GM12878 (cell line): ENCODE measurements at regions not wholly inside any gene's neighbourhood (a gene's known extent, or its start where the extent isn't known, plus 50 kb on each side); places are given as distances from the start of the nearest gene placed in this dataset.

Experiments used
- ASH2L ChIP-seq: fragments of 300-600, 200-600 bp; sonication (generic); IDR thresholded peaks from 2 replicates; pipeline ENCODE4 v1.6.1; 2017; ENCODE audit warnings: low read depth, mild to moderate bottlenecking, borderline replicate concordance
- BACH1 ChIP-seq: fragments of 450-650 bp; IDR thresholded peaks from 2 replicates; pipeline ENCODE4 v1.6.1; 2017; ENCODE audit warnings: mild to moderate bottlenecking, borderline replicate concordance
- BCL11A ChIP-seq: IDR thresholded peaks from 2 replicates; pipeline ENCODE4 v1.6.1; 2011; ENCODE audit warnings: low read depth, low read length
- BHLHE40 ChIP-seq, 2 experiments: fragments of 450-650 bp in 1 of 2; IDR thresholded peaks; 2 replicates each; pipeline ENCODE4 v1.6.1; 2011 to 2017; ENCODE audit warnings: low read depth in 2 of 2, borderline replicate concordance in 1 of 2, improper control_type of control experiment in 1 of 2, low read length in 1 of 2, mild to moderate bottlenecking in 1 of 2
- JUND ChIP-seq: IDR thresholded peaks from 2 replicates; pipeline ENCODE4 v1.6.1; 2012; ENCODE audit warnings: low read depth, mild to moderate bottlenecking, low read length, improper control_type of control experiment, moderate library complexity
- NR2C2 ChIP-seq: IDR thresholded peaks from 2 replicates; pipeline ENCODE4 v1.6.1; 2011; ENCODE audit warnings: borderline replicate concordance, low read depth; ENCODE audit not compliant: control insufficient read depth, insufficient read length
- NRF1 ChIP-seq: conservative IDR thresholded peaks from 2 replicates; pipeline ENCODE4 v1.6.1; 2011; ENCODE audit warnings: mild to moderate bottlenecking, low read depth, low read length, improper control_type of control experiment
- TCF7 ChIP-seq: IDR thresholded peaks from 2 replicates; pipeline ENCODE4 v1.6.1; 2014; ENCODE audit warnings: antibody characterized with exemption, borderline replicate concordance
- ZNF24 ChIP-seq: fragments of 450-650 bp; IDR thresholded peaks from 2 replicates; pipeline ENCODE4 v1.6.1; 2017; ENCODE audit warnings: antibody characterized with exemption, mild to moderate bottlenecking
- TF ChIP-seq, protein P1 (sequence below): fragments of 450-650 bp; IDR thresholded peaks from 2 replicates; pipeline ENCODE4 v1.6.1; 2017; ENCODE audit warnings: mild to moderate bottlenecking, moderate library complexity

DNA sequence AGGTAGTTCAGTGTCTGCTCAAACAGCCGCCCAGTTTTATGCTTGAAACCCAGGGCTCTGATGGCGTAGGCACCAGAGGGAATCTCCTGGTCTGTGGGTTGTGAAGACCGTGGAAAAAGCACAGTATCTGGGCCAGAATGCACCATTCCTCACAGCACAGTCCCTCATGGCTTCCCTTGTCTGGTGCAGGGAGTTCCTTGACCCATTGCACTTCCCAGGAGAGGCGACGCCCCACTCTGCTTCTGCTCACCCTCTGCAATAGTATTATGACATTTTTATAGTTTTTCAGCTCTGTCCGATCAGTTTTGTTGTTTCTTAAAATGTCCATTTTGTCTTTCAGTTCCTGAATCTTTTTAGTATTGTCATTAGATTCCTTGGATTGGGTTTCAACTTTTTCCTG lies 343.5 kb downstream of the EDEM1 start:
- TF ChIP-seq TCF7 (no peak), BHLHE40 (IDR thresholded peaks at IDR 0.05; ENCODE audit: borderline replicate concordance in 1 of 2, low read depth in 2 of 2, low read length in 1 of 2) (no peak), ZNF24 (no peak), JUND (no peak), BCL11A (no peak), BACH1 (no peak), NRF1 (no peak), NR2C2 (no peak), ASH2L (no peak)
- TF ChIP-seq, protein P1, sequence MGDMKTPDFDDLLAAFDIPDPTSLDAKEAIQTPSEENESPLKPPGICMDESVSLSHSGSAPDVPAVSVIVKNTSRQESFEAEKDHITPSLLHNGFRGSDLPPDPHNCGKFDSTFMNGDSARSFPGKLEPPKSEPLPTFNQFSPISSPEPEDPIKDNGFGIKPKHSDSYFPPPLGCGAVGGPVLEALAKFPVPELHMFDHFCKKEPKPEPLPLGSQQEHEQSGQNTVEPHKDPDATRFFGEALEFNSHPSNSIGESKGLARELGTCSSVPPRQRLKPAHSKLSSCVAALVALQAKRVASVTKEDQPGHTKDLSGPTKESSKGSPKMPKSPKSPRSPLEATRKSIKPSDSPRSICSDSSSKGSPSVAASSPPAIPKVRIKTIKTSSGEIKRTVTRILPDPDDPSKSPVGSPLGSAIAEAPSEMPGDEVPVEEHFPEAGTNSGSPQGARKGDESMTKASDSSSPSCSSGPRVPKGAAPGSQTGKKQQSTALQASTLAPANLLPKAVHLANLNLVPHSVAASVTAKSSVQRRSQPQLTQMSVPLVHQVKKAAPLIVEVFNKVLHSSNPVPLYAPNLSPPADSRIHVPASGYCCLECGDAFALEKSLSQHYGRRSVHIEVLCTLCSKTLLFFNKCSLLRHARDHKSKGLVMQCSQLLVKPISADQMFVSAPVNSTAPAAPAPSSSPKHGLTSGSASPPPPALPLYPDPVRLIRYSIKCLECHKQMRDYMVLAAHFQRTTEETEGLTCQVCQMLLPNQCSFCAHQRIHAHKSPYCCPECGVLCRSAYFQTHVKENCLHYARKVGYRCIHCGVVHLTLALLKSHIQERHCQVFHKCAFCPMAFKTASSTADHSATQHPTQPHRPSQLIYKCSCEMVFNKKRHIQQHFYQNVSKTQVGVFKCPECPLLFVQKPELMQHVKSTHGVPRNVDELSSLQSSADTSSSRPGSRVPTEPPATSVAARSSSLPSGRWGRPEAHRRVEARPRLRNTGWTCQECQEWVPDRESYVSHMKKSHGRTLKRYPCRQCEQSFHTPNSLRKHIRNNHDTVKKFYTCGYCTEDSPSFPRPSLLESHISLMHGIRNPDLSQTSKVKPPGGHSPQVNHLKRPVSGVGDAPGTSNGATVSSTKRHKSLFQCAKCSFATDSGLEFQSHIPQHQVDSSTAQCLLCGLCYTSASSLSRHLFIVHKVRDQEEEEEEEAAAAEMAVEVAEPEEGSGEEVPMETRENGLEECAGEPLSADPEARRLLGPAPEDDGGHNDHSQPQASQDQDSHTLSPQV, result no peak
